ENCODE measurements at regions not wholly inside any gene's neighbourhood (a gene's known extent, or its start where the extent isn't known, plus 50 kb on each side); places are given as distances from the start of the nearest gene placed in this dataset.

- TF ChIP-seq CTCF (conservative IDR thresholded peaks at IDR 0.05 in 1 of 2, IDR thresholded peaks at IDR 0.05 in 1 of 2; ENCODE audit: low read depth in 1 of 2, low read length in 2 of 2), result no peak
- DNase-seq (ENCODE audit: low read depth in 2 of 2), result no peak
- Histone ChIP-seq H3K9me3 (ENCODE audit: control insufficient read depth, insufficient read depth, low read depth, low read length) (no peaks in the 10 kb centered on the region), H3K36me3 (ENCODE audit: control insufficient read depth, insufficient read depth, low read length) (no peaks in the 10 kb centered on the region), H3K27ac (ENCODE audit: insufficient read depth, low read length) (no peak overlapping the region), H4K20me1 (ENCODE audit: control insufficient read depth, extremely low read depth, insufficient read depth, low read length) (no peaks in the 10 kb centered on the region), H3K4me1 (ENCODE audit: control insufficient read depth, extremely low read depth, insufficient read depth, low read length) (no peaks in the 10 kb centered on the region), H3K4me3 (replicated peaks in 1 of 4; ENCODE audit: control extremely low read depth in 1 of 4, insufficient read depth in 1 of 4, low read depth in 3 of 4, low read length in 4 of 4) (no peak overlapping the region), H2AFZ (ENCODE audit: low read length) (no peak overlapping the region), H3K79me2 (ENCODE audit: control insufficient read depth, insufficient read depth, low read length) (no peaks in the 10 kb centered on the region), H3K27me3 (ENCODE audit: control insufficient read depth, insufficient read depth, low read length) (no peaks in the 10 kb centered on the region), H3K9ac (ENCODE audit: insufficient read depth, low read length) (no peak overlapping the region), H3K4me2 (ENCODE audit: extremely low read depth, insufficient read depth, low read length) (no peak overlapping the region)
Observed at GRCh38 chr5:51895834-51896233, 512.6 kb downstream of the ISL1 start.

- Histone ChIP-seq H3K9ac (ENCODE audit: insufficient read depth, low read length) (no peak overlapping the region), H3K4me1 (ENCODE audit: control insufficient read depth, extremely low read depth, insufficient read depth, low read length) (no peaks in the 10 kb centered on the region), H3K79me2 (ENCODE audit: control insufficient read depth, insufficient read depth, low read length) (no peaks in the 10 kb centered on the region), H3K4me2 (ENCODE audit: extremely low read depth, insufficient read depth, low read length) (no peak overlapping the region), H3K9me3 (ENCODE audit: control insufficient read depth, insufficient read depth, low read depth, low read length) (no peaks in the 10 kb centered on the region), H3K36me3 (ENCODE audit: control insufficient read depth, insufficient read depth, low read length) (no peaks in the 10 kb centered on the region), H3K27ac (ENCODE audit: insufficient read depth, low read length) (no peak overlapping the region), H4K20me1 (ENCODE audit: control insufficient read depth, extremely low read depth, insufficient read depth, low read length) (no peaks in the 10 kb centered on the region), H2AFZ (ENCODE audit: low read length) (no peak overlapping the region), H3K4me3 (replicated peaks in 1 of 4; ENCODE audit: control extremely low read depth in 1 of 4, insufficient read depth in 1 of 4, low read depth in 3 of 4, low read length in 4 of 4) (no peak overlapping the region), H3K27me3 (ENCODE audit: control insufficient read depth, insufficient read depth, low read length) (no peaks in the 10 kb centered on the region)
- TF ChIP-seq CTCF (conservative IDR thresholded peaks at IDR 0.05 in 1 of 2, IDR thresholded peaks at IDR 0.05 in 1 of 2; ENCODE audit: low read depth in 1 of 2, low read length in 2 of 2) (no peak), EZH2 (IDR thresholded peaks at IDR 0.05; ENCODE audit: low read length, missing control alignments) (no peak)
- no peak for DNase-seq (ENCODE audit: low read depth in 2 of 2)
Observed at GRCh38 chr5:51902512-51902911, 519.3 kb downstream of the ISL1 start.

GRCh38 chr5:51908215-51908614, 525.0 kb downstream of the ISL1 start:
- no peak for DNase-seq (ENCODE audit: low read depth in 2 of 2)
- no peaks in the 10 kb centered on the region for H3K36me3 ChIP-seq (ENCODE audit: control insufficient read depth, insufficient read depth, low read length)
- H2AFZ ChIP-seq (ENCODE audit: low read length), result no peak overlapping the region
- no peaks in the 10 kb centered on the region for H3K4me1 ChIP-seq (ENCODE audit: control insufficient read depth, extremely low read depth, insufficient read depth, low read length)
- no peaks in the 10 kb centered on the region for H3K27me3 ChIP-seq (ENCODE audit: control insufficient read depth, insufficient read depth, low read length)
- no peak overlapping the region for H3K4me2 ChIP-seq (ENCODE audit: extremely low read depth, insufficient read depth, low read length)
- H3K27ac ChIP-seq (ENCODE audit: insufficient read depth, low read length), result no peak overlapping the region
- H3K9ac ChIP-seq (ENCODE audit: insufficient read depth, low read length), result no peak overlapping the region
- TF ChIP-seq EZH2 (IDR thresholded peaks at IDR 0.05; ENCODE audit: low read length, missing control alignments), result no peak
- no peak for TF ChIP-seq CTCF (conservative IDR thresholded peaks at IDR 0.05 in 1 of 2, IDR thresholded peaks at IDR 0.05 in 1 of 2; ENCODE audit: low read depth in 1 of 2, low read length in 2 of 2)
- no peaks in the 10 kb centered on the region for H3K79me2 ChIP-seq (ENCODE audit: control insufficient read depth, insufficient read depth, low read length)
- H3K9me3 ChIP-seq (ENCODE audit: control insufficient read depth, insufficient read depth, low read depth, low read length), result no peaks in the 10 kb centered on the region
- no peaks in the 10 kb centered on the region for H4K20me1 ChIP-seq (ENCODE audit: control insufficient read depth, extremely low read depth, insufficient read depth, low read length)
- no peak overlapping the region for H3K4me3 ChIP-seq (replicated peaks in 1 of 4; ENCODE audit: control extremely low read depth in 1 of 4, insufficient read depth in 1 of 4, low read depth in 3 of 4, low read length in 4 of 4)
